HT-29 (cell line): ENCODE measurements at regions not wholly inside any gene's neighbourhood (a gene's known extent, or its start where the extent isn't known, plus 50 kb on each side); places are given as distances from the start of the nearest gene placed in this dataset.

ENCODE experiments used
- DNase-seq: peaks from one replicate; pipeline ENCODE4 v3.0.0-alpha.2; 2015; ENCODE audit warnings: low spot score

- DNase-seq, result no peak
These were observed 340.3 kb upstream of the TBC1D5 start for GRCh38 chr3:18082551-18083272.

GRCh38 chr3:18080198-18080689 is 337.8 kb upstream of the TBC1D5 start:
- DNase-seq, result no peak

GRCh38 chr3:18079739-18080138 is 337.3 kb upstream of the TBC1D5 start:
- DNase-seq, result no peak

GRCh38 chr3:18079062-18079461 is 336.6 kb upstream of the TBC1D5 start:
- DNase-seq, result no peak

- DNase-seq, result no peak
These were observed 334.9 kb upstream of the TBC1D5 start for GRCh38 chr3:18077128-18077840.

- DNase-seq, result no peak
These were observed 333.9 kb upstream of the TBC1D5 start for GRCh38 chr3:18076301-18076700.

- no peak for DNase-seq
These were observed 333.4 kb upstream of the TBC1D5 start for GRCh38 chr3:18075799-18076198.

GRCh38 chr3:18071833-18072232 is 329.4 kb upstream of the TBC1D5 start:
- DNase-seq, result no peak

- no peak for DNase-seq
These were observed 328.5 kb upstream of the TBC1D5 start for GRCh38 chr3:18070944-18071343.

- DNase-seq, result no peak
These were observed 327.8 kb upstream of the TBC1D5 start for GRCh38 chr3:18070231-18070630.

- peak; percentile 5 for DNase-seq
These were observed 327.1 kb upstream of the TBC1D5 start for GRCh38 chr3:18069568-18069967.

GRCh38 chr3:18066899-18067582 is 324.6 kb upstream of the TBC1D5 start:
- DNase-seq, result no peak

GRCh38 chr3:18064586-18064985 is 322.2 kb upstream of the TBC1D5 start:
- DNase-seq, result no peak

GRCh38 chr3:18062657-18063025 is 320.2 kb upstream of the TBC1D5 start:
- DNase-seq, result no peak

- DNase-seq, result no peak
These were observed 319.6 kb upstream of the TBC1D5 start for GRCh38 chr3:18061737-18062656.

- no peak for DNase-seq
These were observed 316.2 kb upstream of the TBC1D5 start for GRCh38 chr3:18058666-18059065.

- DNase-seq, result no peak
These were observed 315.1 kb upstream of the TBC1D5 start for GRCh38 chr3:18057471-18058091.

- no peak for DNase-seq
These were observed 312.2 kb upstream of the TBC1D5 start for GRCh38 chr3:18054625-18055024.

GRCh38 chr3:18051306-18051705 is 308.9 kb upstream of the TBC1D5 start:
- DNase-seq, result no peak

GRCh38 chr3:18049096-18049495 is 306.7 kb upstream of the TBC1D5 start:
- DNase-seq, result no peak

GRCh38 chr3:18047052-18047451 is 304.6 kb upstream of the TBC1D5 start:
- no peak for DNase-seq
